Gastroesophageal sphincter (tissue), 3 donors: ENCODE measurements at regions not wholly inside any gene's neighbourhood (a gene's known extent, or its start where the extent isn't known, plus 50 kb on each side); places are given as distances from the start of the nearest gene placed in this dataset.

Experiments used
- CTCF ChIP-seq, 4 experiments: fragments of 200-600 bp in 2 of 4; fragments of 450-650 bp in 2 of 4; sonication (generic) in 1 of 4; IDR thresholded peaks; one replicate each; pipeline ENCODE4 v1.5.1; 2017 to 2019; ENCODE audit warnings: antibody characterized with exemption in 4 of 4, mild to moderate bottlenecking in 2 of 4, moderate library complexity in 2 of 4
- POLR2AphosphoS5 ChIP-seq: sonication (generic); formaldehyde crosslinking; IDR thresholded peaks from one replicate; pipeline ENCODE4 v1.6.1; 2017; ENCODE audit warnings: antibody characterized with exemption

DNA sequence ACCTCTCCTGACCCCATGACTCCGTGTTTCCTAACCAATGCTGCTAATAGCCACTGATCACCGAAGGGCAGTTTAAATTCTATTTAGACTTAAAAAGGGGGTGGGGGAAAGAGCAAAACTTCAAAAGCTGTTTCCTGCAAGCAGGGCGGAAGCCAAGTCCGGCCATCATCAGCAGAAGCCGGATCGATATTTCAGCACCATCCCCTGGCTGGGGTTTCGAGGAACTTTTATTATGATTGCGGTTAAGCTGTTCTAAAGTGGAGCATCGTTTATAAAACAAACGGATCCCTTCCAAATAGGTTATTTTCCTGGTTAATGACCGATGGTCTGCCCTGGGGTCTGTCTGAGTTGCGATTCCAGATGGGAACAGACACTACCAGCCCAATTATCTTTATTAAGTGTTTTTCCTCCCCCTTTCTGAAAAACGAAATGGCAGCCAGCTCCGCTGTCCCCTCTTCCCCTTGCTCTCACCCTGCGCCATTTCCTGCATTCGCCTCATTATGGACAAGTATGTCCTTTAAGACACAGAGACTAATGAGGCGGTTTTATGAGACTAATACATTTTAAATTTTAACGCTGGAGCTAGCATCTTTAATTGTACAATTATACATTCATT, 76.1 kb upstream of the IRX3 start:
- no peak for TF ChIP-seq CTCF (IDR thresholded peaks at IDR 0.05)
- no peak for TF ChIP-seq POLR2AphosphoS5
